Erythroblast (primary cell): ENCODE measurements at regions not wholly inside any gene's neighbourhood (a gene's known extent, or its start where the extent isn't known, plus 50 kb on each side); places are given as distances from the start of the nearest gene placed in this dataset.

Experiments
- GATA1 ChIP-seq: IDR thresholded peaks from 2 replicates; pipeline ENCODE4 v1.6.1; 2011; ENCODE audit warnings: low read depth, mild to moderate bottlenecking, control low read depth, low read length, moderate library complexity
- POLR2A ChIP-seq: IDR thresholded peaks from 2 replicates; pipeline ENCODE4 v1.6.1; 2011; ENCODE audit warnings: mild to moderate bottlenecking, low read length

GRCh38 chr4:125776146-125776545 is 461.4 kb downstream of the FAT4 start:
- TF ChIP-seq POLR2A, result no peak
- no peak for TF ChIP-seq GATA1
